Spleen (tissue), 11 donors: ENCODE measurements at regions not wholly inside any gene's neighbourhood (a gene's known extent, or its start where the extent isn't known, plus 50 kb on each side); places are given as distances from the start of the nearest gene placed in this dataset.

Experiments
- DNase-seq: peaks from one replicate; pipeline ENCODE4 v3.0.0-alpha.2; 2020
- H3K27ac ChIP-seq, 8 donors: fragments of 200-600 bp; sonication (generic) in 7 of 8; 1 replicate in 4 of 8; 2 replicates in 4 of 8; pipeline versions ENCODE4 v1.5.0 to v1.8.0; 2016 to 2021; ENCODE audit warnings: inconsistent platforms in 4 of 8, mild to moderate bottlenecking in 4 of 8, moderate library complexity in 1 of 8
- H3K27me3 ChIP-seq, 7 donors: fragments of 200-600 bp; sonication (generic) in 6 of 7; replicated peaks in 1 of 7; 1 replicate in 4 of 7; 2 replicates in 3 of 7; pipeline versions ENCODE4 v1.5.0 to v1.8.0; 2016 to 2021; ENCODE audit warnings: inconsistent platforms in 3 of 7, mild to moderate bottlenecking in 1 of 7
- H3K36me3 ChIP-seq, 6 donors: fragments of 200-600 bp; sonication (generic) in 5 of 6; 1 replicate in 4 of 6; 2 replicates in 2 of 6; pipeline versions ENCODE4 v1.5.0 to v1.8.0; 2016 to 2021; ENCODE audit warnings: inconsistent platforms in 2 of 6
- H3K4me1 ChIP-seq, 6 donors: fragments of 200-600 bp; sonication (generic) in 5 of 6; 1 replicate in 3 of 6; 2 replicates in 3 of 6; pipeline versions ENCODE4 v1.5.0 to v1.8.0; 2016 to 2021; ENCODE audit warnings: inconsistent platforms in 3 of 6
- H3K4me3 ChIP-seq, 8 donors: fragments of 200-600 bp; sonication (generic) in 7 of 8; 1 replicate in 4 of 8; 2 replicates in 4 of 8; pipeline versions ENCODE4 v1.5.0 to v1.8.0; 2016 to 2021; ENCODE audit warnings: inconsistent platforms in 4 of 8, mild to moderate bottlenecking in 4 of 8, moderate library complexity in 2 of 8
- H3K9me3 ChIP-seq, 8 donors: fragments of 200-600 bp; sonication (generic) in 7 of 8; 1 replicate in 4 of 8; 2 replicates in 4 of 8; pipeline versions ENCODE4 v1.5.0 to v1.8.0; 2016 to 2021; ENCODE audit warnings: inconsistent platforms in 4 of 8
- CTCF ChIP-seq, 11 experiments: fragments of 200-600 bp in 7 of 11; fragments of 450-650 bp in 4 of 11; sonication (generic) in 4 of 11; IDR thresholded peaks in 8 of 11; conservative IDR thresholded peaks in 3 of 11; 1 replicate in 7 of 11; 2 replicates in 4 of 11; pipeline versions ENCODE4 v1.4.0 to v1.8.0; 2016 to 2021; ENCODE audit warnings: antibody characterized with exemption in 11 of 11, inconsistent platforms in 4 of 11, mild to moderate bottlenecking in 1 of 11
- POLR2A ChIP-seq, 3 donors: fragments of 450-650 bp; IDR thresholded peaks; one replicate each; pipeline ENCODE4 v1.5.1; 2017; ENCODE audit warnings: antibody characterized with exemption in 3 of 3, mild to moderate bottlenecking in 1 of 3
- POLR2AphosphoS5 ChIP-seq, 3 donors: sonication (generic); formaldehyde crosslinking; IDR thresholded peaks; one replicate each; pipeline ENCODE4 v1.5.1; 2017; ENCODE audit warnings: antibody characterized with exemption in 3 of 3
- WGBS, 5 donors: extraction: QIAGEN DNeasy Blood & Tissue Kit in 3 of 5; methylation state at CpG; one replicate each; pipeline versions ENCODE4 v1.1.5 to v1.1.7; 2013 to 2018; 5-methylcytosine and 5-hydroxymethylcytosine counted together
- intact Hi-C: fragments of 100-400 bp; cut with DNase I; formaldehyde crosslinking; loops from one replicate; pipeline ENCODE4 v1.15.0; 2023; ENCODE audit warnings: low total_unique reads
- donor health status: healthy with polysubstance abuse.
- donor health status: DM: no; HTN: no; CAD: no; lungs with moderate emphysema.
- donor health status: DM: no; HTN: no; CAD: no.
- donor health status: Bipolar disorder and iron deficiency.
- donor health status: healthy.
- donor health status: DM: no; HTN: no; CAD: no.
- donor health status: DM: yes; HTN: yes; CAD: no.

- intact Hi-C loops, result no loop called here
- H3K4me1 ChIP-seq, result no peaks in the 10 kb centered on the region
- no peak overlapping the region for H3K27ac ChIP-seq
- WGBS, 5 donors, result 81 to 88% (median 84%) methylated on average over 12 to 13 of the region's 13 CpGs
- H3K9me3 ChIP-seq, result no peaks in the 10 kb centered on the region
- H3K4me3 ChIP-seq, result no peak overlapping the region
- peaks cover 0 to 26% (median 0%) of the 10 kb centered on the region in 7 donors for H3K27me3 ChIP-seq
- peak; percentile 27 for DNase-seq
- TF ChIP-seq CTCF (IDR thresholded peaks at IDR 0.05 in 8 of 11, conservative IDR thresholded peaks at IDR 0.05 in 3 of 11), result no peak
- TF ChIP-seq POLR2AphosphoS5 (IDR thresholded peaks at IDR 0.05), result no peak
- TF ChIP-seq POLR2A (IDR thresholded peaks at IDR 0.05), result no peak
- no peaks in the 10 kb centered on the region for H3K36me3 ChIP-seq
These were observed 143.2 kb upstream of the TNRC6C start for GRCh38 chr17:77815127-77815905.

- peak; percentile 34 for DNase-seq
- Histone ChIP-seq H3K4me1 (peaks cover 0 to 15% (median 1%) of the 10 kb centered on the region in 6 donors), H3K36me3 (no peaks in the 10 kb centered on the region), H3K9me3 (no peaks in the 10 kb centered on the region), H3K4me3 (no peak overlapping the region), H3K27me3 (peaks cover 0 to 31% (median 0%) of the 10 kb centered on the region in 7 donors), H3K27ac (no peak overlapping the region)
- WGBS, 5 donors, result 88 to 93% (median 91%) methylated on average over 2 to 4 of the region's 4 CpGs
- no peak for TF ChIP-seq CTCF (IDR thresholded peaks at IDR 0.05 in 8 of 11, conservative IDR thresholded peaks at IDR 0.05 in 3 of 11)
- TF ChIP-seq POLR2A (IDR thresholded peaks at IDR 0.05), result no peak
- no peak for TF ChIP-seq POLR2AphosphoS5 (IDR thresholded peaks at IDR 0.05)
- intact Hi-C loops, result no loop called here
These were observed 140.6 kb upstream of the TNRC6C start for GRCh38 chr17:77817953-77818352.

GRCh38 chr17:77819497-77819896 is 139.0 kb upstream of the TNRC6C start:
- no peak for DNase-seq
- H3K4me1 ChIP-seq, result peaks cover 0 to 15% (median 1%) of the 10 kb centered on the region in 6 donors
- 79 to 88% (median 86%) methylated on average over 3 of the region's 3 CpGs for WGBS, 5 donors
- no peaks in the 10 kb centered on the region for H3K36me3 ChIP-seq
- TF ChIP-seq POLR2AphosphoS5 (IDR thresholded peaks at IDR 0.05), result no peak
- TF ChIP-seq CTCF (IDR thresholded peaks at IDR 0.05 in 8 of 11, conservative IDR thresholded peaks at IDR 0.05 in 3 of 11), result no peak
- TF ChIP-seq POLR2A (IDR thresholded peaks at IDR 0.05), result no peak
- H3K27ac ChIP-seq, result no peak overlapping the region
- intact Hi-C loops, result no loop called here
- peaks cover 0 to 25% (median 0%) of the 10 kb centered on the region in 7 donors for H3K27me3 ChIP-seq
- H3K9me3 ChIP-seq, result no peaks in the 10 kb centered on the region
- no peak overlapping the region for H3K4me3 ChIP-seq

- Histone ChIP-seq H3K4me3 (no peak overlapping the region), H3K36me3 (no peaks in the 10 kb centered on the region), H3K4me1 (peaks cover 0 to 15% (median 5%) of the 10 kb centered on the region in 6 donors), H3K27me3 (peaks cover 0 to 16% (median 0%) of the 10 kb centered on the region in 7 donors), H3K9me3 (no peaks in the 10 kb centered on the region), H3K27ac (no peak overlapping the region)
- intact Hi-C loops, result no loop called here
- 30 to 59% (median 45%) methylated on average over 6 to 8 of the region's 8 CpGs for WGBS, 5 donors
- TF ChIP-seq POLR2AphosphoS5 (IDR thresholded peaks at IDR 0.05) (peak in 1 of 3 donors; percentile 29), POLR2A (IDR thresholded peaks at IDR 0.05) (no peak), CTCF (IDR thresholded peaks at IDR 0.05 in 8 of 11, conservative IDR thresholded peaks at IDR 0.05 in 3 of 11) (peak in 5 of 11 experiments; percentile 6 to 26 (median 15))
- peak; percentile 70 for DNase-seq
These were observed 137.4 kb upstream of the TNRC6C start for GRCh38 chr17:77821114-77821513.
